ENCODE measurements at regions not wholly inside any gene's neighbourhood (a gene's known extent, or its start where the extent isn't known, plus 50 kb on each side); places are given as distances from the start of the nearest gene placed in this dataset.
"Not testable (repeated sequence)": the region's sequence is repeated elsewhere in the genome, so short reads cannot be mapped to it uniquely, and the experiment has no call there.

- not testable (repeated sequence) for TF ChIP-seq TEAD4 (IDR thresholded peaks at IDR 0.05; ENCODE audit: borderline replicate concordance, insufficient read depth); CTCF (IDR thresholded peaks at IDR 0.05); RCOR1 (IDR thresholded peaks at IDR 0.05; ENCODE audit: low read length); JUND (IDR thresholded peaks at IDR 0.05); NRF1 (IDR thresholded peaks at IDR 0.05; ENCODE audit: low read depth, low read length); EP300 (IDR thresholded peaks at IDR 0.05; ENCODE audit: borderline replicate concordance in 1 of 2, low read depth in 1 of 2, low read length in 1 of 2); RAD21 (IDR thresholded peaks at IDR 0.05; ENCODE audit: low read length); POLR2AphosphoS5 (IDR thresholded peaks at IDR 0.05; ENCODE audit: low read depth, low read length); IRF3 (IDR thresholded peaks at IDR 0.05; ENCODE audit: low read depth, low read length); FOXM1 (IDR thresholded peaks at IDR 0.05; ENCODE audit: low read depth)
Measured at GRCh38 chr9:66832222-66832621, 68.3 kb upstream of the ZNF658 start.

Data from SK-N-SH (cell line).